ENCODE measurements at regions not wholly inside any gene's neighbourhood (a gene's known extent, or its start where the extent isn't known, plus 50 kb on each side); places are given as distances from the start of the nearest gene placed in this dataset.

GRCh38 chr5:135182675-135183074 lies 148.6 kb upstream of the PITX1 start:
- Histone ChIP-seq H3K4me2 (no peak overlapping the region), H3K9me3 (no peaks in the 10 kb centered on the region), H3K9me2 (no peaks in the 10 kb centered on the region), H3F3A (replicated peaks; ENCODE audit: insufficient read depth) (no peaks in the 10 kb centered on the region), H2AFZ (ENCODE audit: low read depth) (no peak overlapping the region), H3K27me3 (ENCODE audit: insufficient read depth) (no peaks in the 10 kb centered on the region; the same call in 1 of the 2 replicates), H3K4me3 (ENCODE audit: low read depth in 2 of 2, low read length in 1 of 2) (no peak overlapping the region), H3K4me1 (ENCODE audit: control insufficient read depth in 1 of 2, insufficient read depth in 2 of 2, low read depth in 1 of 2, low read length in 1 of 2) (no peaks in the 10 kb centered on the region), H3K9ac (no peak overlapping the region), H4K20me1 (ENCODE audit: insufficient read depth) (no peaks in the 10 kb centered on the region), H3K36me3 (replicated peaks in 1 of 2; ENCODE audit: control insufficient read depth in 1 of 2, insufficient read depth in 2 of 2, low read length in 1 of 2) (no peaks in the 10 kb centered on the region), H3K79me2 (ENCODE audit: insufficient read depth) (no peaks in the 10 kb centered on the region), H3K27ac (ENCODE audit: low read depth in 2 of 2, low read length in 1 of 2) (no peak overlapping the region)
- DNase-seq: no peak
- ChIA-PET POLR2A (no interaction called here), CTCF (interaction anchor here (0.6 to 1.4 kb wide), 2 partner anchors 9 to 36 kb away, joined by 3 to 5 read pairs; no protein-coding TSS in a partner anchor)
- WGBS (ENCODE audit: low lambda C conversion rate): 83% methylated on average over 5 of the region's 5 CpGs
- TF ChIP-seq CHD2 (IDR thresholded peaks at IDR 0.05; ENCODE audit: low read length, partially characterized antibody): no peak
- no peak for TF ChIP-seq FOXJ3 (CRISPR knock-in tag; IDR thresholded peaks at IDR 0.05)
- TF ChIP-seq MEF2A (IDR thresholded peaks at IDR 0.05; ENCODE audit: borderline replicate concordance, low read depth): no peak
- TF ChIP-seq SMC3 (IDR thresholded peaks at IDR 0.05; ENCODE audit: low read depth, low read length): no peak
- TF ChIP-seq IRF3 (IDR thresholded peaks at IDR 0.05; ENCODE audit: low read depth, low read length): no peak
- TF ChIP-seq NFIC (IDR thresholded peaks at IDR 0.05; ENCODE audit: borderline replicate concordance): no peak
- no peak for TF ChIP-seq EZH2phosphoT487 (IDR thresholded peaks at IDR 0.05; ENCODE audit: borderline replicate concordance, low read depth)
- no peak for TF ChIP-seq FOXM1 (IDR thresholded peaks at IDR 0.05; ENCODE audit: low read depth)
- no peak for TF ChIP-seq MAX (IDR thresholded peaks at IDR 0.05; ENCODE audit: low read depth)
- TF ChIP-seq NRF1 (IDR thresholded peaks at IDR 0.05; ENCODE audit: low read depth, low read length): no peak
- no peak for TF ChIP-seq MXI1 (IDR thresholded peaks at IDR 0.05; ENCODE audit: low read depth, low read length)
- TF ChIP-seq TEAD4 (IDR thresholded peaks at IDR 0.05; ENCODE audit: borderline replicate concordance, insufficient read depth): no peak
- no peak for TF ChIP-seq TAF1 (IDR thresholded peaks at IDR 0.05; ENCODE audit: borderline replicate concordance, low read depth, low read length)
- no peak for TF ChIP-seq JUND (IDR thresholded peaks at IDR 0.05)
- TF ChIP-seq RCOR1 (IDR thresholded peaks at IDR 0.05; ENCODE audit: low read length): no peak
- TF ChIP-seq, protein P1, sequence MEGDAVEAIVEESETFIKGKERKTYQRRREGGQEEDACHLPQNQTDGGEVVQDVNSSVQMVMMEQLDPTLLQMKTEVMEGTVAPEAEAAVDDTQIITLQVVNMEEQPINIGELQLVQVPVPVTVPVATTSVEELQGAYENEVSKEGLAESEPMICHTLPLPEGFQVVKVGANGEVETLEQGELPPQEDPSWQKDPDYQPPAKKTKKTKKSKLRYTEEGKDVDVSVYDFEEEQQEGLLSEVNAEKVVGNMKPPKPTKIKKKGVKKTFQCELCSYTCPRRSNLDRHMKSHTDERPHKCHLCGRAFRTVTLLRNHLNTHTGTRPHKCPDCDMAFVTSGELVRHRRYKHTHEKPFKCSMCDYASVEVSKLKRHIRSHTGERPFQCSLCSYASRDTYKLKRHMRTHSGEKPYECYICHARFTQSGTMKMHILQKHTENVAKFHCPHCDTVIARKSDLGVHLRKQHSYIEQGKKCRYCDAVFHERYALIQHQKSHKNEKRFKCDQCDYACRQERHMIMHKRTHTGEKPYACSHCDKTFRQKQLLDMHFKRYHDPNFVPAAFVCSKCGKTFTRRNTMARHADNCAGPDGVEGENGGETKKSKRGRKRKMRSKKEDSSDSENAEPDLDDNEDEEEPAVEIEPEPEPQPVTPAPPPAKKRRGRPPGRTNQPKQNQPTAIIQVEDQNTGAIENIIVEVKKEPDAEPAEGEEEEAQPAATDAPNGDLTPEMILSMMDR (IDR thresholded peaks at IDR 0.05): no peak
- no peak for TF ChIP-seq EP300 (IDR thresholded peaks at IDR 0.05; ENCODE audit: borderline replicate concordance in 1 of 2, low read depth in 1 of 2, low read length in 1 of 2)
